Activated CD8-positive, alpha-beta T cell treated with anti-CD3 and anti-CD28 coated beads for 36 hours (primary cell): ENCODE measurements at regions not wholly inside any gene's neighbourhood (a gene's known extent, or its start where the extent isn't known, plus 50 kb on each side); places are given as distances from the start of the nearest gene placed in this dataset.

Experiments
- ATAC-seq: fragments of 200-7000 bp; cut with Tn5 transposase; one replicate; pipeline ENCODE4 v1.10.0; 2021; ENCODE audit warnings: mild to moderate bottlenecking, moderate library complexity
- CTCF ChIA-PET: fragments of 350-600 bp; sonication (Branson Sonifier 250); formaldehyde crosslinking; loops from one replicate; lab custom pipeline; 2021; ENCODE audit warnings: antibody characterized with exemption; lab: Charles Lee
- POLR2A ChIA-PET: fragments of 350-600 bp; sonication (Branson Sonifier 250); formaldehyde crosslinking; loops from one replicate; lab custom pipeline; 2021; ENCODE audit warnings: antibody characterized with exemption; lab: Charles Lee
- DNase-seq: peaks from one replicate; pipeline ENCODE4 v3.0.0-alpha.2; 2020
- H3K27ac Mint-ChIP-seq: one replicate; pipeline ENCODE4 v1.8.0; 2021; ENCODE audit warnings: mild to moderate bottlenecking, mixed read lengths
- H3K27me3 Mint-ChIP-seq: one replicate; pipeline ENCODE4 v1.8.0; 2021; ENCODE audit warnings: mixed read lengths
- H3K36me3 Mint-ChIP-seq: one replicate; pipeline ENCODE4 v1.8.0; 2021; ENCODE audit warnings: low read depth, mixed read lengths
- H3K4me1 Mint-ChIP-seq: one replicate; pipeline ENCODE4 v1.8.0; 2021; ENCODE audit warnings: low read depth, mixed read lengths
- H3K4me3 Mint-ChIP-seq: one replicate; pipeline ENCODE4 v1.8.0; 2021; ENCODE audit warnings: mild to moderate bottlenecking, moderate library complexity, mixed read lengths
- H3K9me3 Mint-ChIP-seq: one replicate; pipeline ENCODE4 v1.8.0; 2021; ENCODE audit warnings: mixed read lengths
- intact Hi-C: fragments of 100-400 bp; cut with micrococcal nuclease; formaldehyde crosslinking; loops from one replicate; pipeline ENCODE4 v1.10.0; 2022
- TF ChIP-seq, protein P1 (sequence below): fragments of 200-600 bp; IDR thresholded peaks from one replicate; pipeline ENCODE4 v1.8.0; 2022; ENCODE audit warnings: antibody characterized with exemption, mild to moderate bottlenecking

DNA sequence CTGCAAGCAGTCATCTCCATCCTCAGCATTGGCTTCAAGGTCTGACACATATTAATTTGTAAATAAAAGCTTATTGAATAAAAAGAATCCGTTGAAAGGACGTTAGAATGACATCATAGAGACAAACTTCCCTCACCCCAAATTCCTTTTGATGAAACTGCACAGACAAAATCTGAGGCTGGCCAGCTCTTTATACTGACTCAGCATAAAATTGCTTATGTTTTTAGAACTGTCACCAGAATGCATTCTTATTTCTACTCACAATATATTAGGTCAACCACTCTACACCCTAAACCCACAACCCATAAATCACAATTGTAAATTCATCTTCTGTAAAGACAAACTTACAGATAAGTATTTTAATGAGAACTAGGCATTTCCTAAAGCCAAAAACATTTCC lies 359.2 kb upstream of the TEX13C start:
- H3K27ac Mint-ChIP-seq: no peak overlapping the region
- no peak for ATAC-seq
- TF ChIP-seq, protein P1, sequence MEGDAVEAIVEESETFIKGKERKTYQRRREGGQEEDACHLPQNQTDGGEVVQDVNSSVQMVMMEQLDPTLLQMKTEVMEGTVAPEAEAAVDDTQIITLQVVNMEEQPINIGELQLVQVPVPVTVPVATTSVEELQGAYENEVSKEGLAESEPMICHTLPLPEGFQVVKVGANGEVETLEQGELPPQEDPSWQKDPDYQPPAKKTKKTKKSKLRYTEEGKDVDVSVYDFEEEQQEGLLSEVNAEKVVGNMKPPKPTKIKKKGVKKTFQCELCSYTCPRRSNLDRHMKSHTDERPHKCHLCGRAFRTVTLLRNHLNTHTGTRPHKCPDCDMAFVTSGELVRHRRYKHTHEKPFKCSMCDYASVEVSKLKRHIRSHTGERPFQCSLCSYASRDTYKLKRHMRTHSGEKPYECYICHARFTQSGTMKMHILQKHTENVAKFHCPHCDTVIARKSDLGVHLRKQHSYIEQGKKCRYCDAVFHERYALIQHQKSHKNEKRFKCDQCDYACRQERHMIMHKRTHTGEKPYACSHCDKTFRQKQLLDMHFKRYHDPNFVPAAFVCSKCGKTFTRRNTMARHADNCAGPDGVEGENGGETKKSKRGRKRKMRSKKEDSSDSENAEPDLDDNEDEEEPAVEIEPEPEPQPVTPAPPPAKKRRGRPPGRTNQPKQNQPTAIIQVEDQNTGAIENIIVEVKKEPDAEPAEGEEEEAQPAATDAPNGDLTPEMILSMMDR: no peak
- intact Hi-C loops: no loop called here
- no peaks in the 10 kb centered on the region for H3K4me1 Mint-ChIP-seq
- DNase-seq: no peak
- no peak overlapping the region for H3K4me3 Mint-ChIP-seq
- H3K27me3 Mint-ChIP-seq: no peaks in the 10 kb centered on the region
- H3K9me3 Mint-ChIP-seq: no peaks in the 10 kb centered on the region
- no peaks in the 10 kb centered on the region for H3K36me3 Mint-ChIP-seq
- ChIA-PET CTCF (no interaction called here), POLR2A (interaction anchor here (0.7 kb wide), 1 partner anchor 9 kb away, joined by 3 read pairs; no protein-coding TSS in a partner anchor)

DNA sequence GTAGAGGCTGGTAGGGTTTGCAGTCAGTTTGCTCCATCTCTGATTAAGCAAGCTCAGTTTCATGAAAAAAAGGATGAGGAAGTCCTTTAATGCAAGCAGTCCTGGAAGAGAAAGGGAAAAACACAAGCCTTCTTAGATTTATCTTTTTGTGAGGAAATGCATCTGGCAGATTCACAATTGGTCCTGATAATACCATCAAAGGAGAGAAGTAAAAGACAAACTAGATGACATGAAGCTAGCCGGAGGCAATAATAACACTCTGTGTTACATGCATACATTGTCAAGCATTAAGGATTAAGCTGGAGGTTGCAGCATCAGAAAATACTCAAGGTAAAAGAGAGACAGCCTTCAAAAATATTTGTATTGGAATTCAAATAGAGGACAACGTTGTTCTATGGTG lies 356.0 kb upstream of the TEX13C start, which contains the start of gene TENM1:
Gene TENM1, minus strand, starts transcription at position 101 of the 400 bp plus-strand sequence.
- no peak within 1 kb of the TSS for H3K4me3 Mint-ChIP-seq
- no peaks in the 10 kb centered on the region for H3K36me3 Mint-ChIP-seq
- no peak for DNase-seq
- no peak within 1 kb of the TSS for H3K27ac Mint-ChIP-seq
- ATAC-seq: no peak
- ChIA-PET POLR2A (no interaction called here), CTCF (no interaction called here)
- H3K4me1 Mint-ChIP-seq: no peaks in the 10 kb centered on the region
- intact Hi-C loops: no loop called here
- TF ChIP-seq, protein P1: no peak
- H3K27me3 Mint-ChIP-seq: no peaks in the 10 kb centered on the region
- no peaks in the 10 kb centered on the region for H3K9me3 Mint-ChIP-seq

DNA sequence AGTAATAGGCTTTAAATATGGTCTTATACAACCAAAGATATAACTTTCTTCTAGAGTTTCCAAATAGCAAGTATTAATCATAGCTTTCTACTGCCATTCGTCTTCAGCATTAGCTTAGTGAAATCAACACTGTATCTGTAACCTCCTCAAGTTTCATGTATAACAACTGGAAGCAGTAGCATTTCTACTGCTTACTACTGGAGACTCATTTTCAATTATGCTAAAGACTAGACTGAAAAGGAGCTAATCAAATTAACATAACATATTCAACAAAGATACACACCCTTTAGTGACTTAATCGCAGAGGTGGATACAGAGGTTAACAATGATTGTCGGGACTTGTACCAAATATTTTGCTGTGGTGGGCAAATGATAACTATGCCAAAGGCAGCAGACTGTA lies 344.2 kb upstream of the TEX13C start:
- CTCF ChIA-PET: no interaction called here
- Mint-ChIP-seq H3K27me3 (no peaks in the 10 kb centered on the region), H3K36me3 (no peaks in the 10 kb centered on the region), H3K4me3 (no peak overlapping the region), H3K4me1 (no peaks in the 10 kb centered on the region), H3K27ac (no peak overlapping the region), H3K9me3 (no peaks in the 10 kb centered on the region)
- DNase-seq (no peak), ATAC-seq (no peak)
- intact Hi-C loops: no loop called here
- TF ChIP-seq, protein P1: no peak
- POLR2A ChIA-PET: no interaction called here

DNA sequence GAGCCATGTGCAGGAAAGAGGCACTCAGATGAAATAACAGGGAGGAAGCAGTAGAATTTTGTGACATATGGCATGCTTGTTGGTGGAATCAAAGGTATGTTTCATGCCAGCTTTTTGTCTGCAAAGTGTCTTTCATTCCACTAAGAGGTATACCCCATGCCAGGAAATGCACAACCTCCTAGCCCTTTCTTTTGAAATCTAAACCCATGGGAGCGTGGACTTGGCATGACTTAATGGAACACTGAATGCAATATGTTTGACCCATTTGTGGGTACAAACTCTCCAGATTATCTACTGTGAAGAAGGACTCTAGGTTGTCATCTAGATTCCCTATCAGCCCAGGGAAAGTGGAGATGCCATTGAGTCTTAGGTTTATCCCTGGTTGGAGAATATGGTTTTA lies 338.3 kb upstream of the TEX13C start:
- ChIA-PET POLR2A (no interaction called here), CTCF (no interaction called here)
- Mint-ChIP-seq H3K9me3 (no peaks in the 10 kb centered on the region), H3K36me3 (no peaks in the 10 kb centered on the region), H3K27ac (no peak overlapping the region), H3K4me1 (no peaks in the 10 kb centered on the region), H3K27me3 (no peaks in the 10 kb centered on the region), H3K4me3 (no peak overlapping the region)
- ATAC-seq (no peak), DNase-seq (no peak)
- TF ChIP-seq, protein P1: no peak
- intact Hi-C loops: no loop called here

DNA sequence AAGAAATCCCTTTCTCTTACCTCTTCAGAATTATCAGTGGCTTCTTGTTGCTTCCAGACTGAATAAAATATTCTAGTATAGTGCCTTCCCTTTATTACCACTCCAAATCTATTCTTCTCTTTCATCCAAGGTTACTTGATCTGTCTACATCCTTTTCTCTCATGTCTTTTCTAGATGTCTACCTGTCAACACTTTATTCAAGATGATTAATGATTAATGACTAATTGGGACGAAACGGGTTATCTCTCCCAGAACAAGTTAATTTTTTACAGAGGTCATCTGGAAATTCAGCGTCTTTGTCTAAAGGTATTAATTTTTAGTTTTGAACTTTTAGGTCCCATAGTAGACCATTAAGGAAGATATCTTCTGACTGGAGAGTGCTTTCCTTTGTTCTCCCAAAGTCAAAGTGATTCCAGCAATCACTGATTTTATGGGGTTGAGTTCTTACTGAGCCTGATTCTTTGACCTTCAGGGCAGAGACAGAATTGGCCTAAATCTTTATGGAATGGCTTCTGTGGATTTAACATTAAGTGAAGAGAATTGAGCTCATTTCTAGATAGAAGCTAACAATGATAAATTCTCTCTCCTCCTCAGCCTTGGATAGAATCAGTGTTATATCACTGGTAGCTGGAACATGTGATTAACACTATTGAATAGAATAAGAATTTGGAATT lies 335.4 kb upstream of the TEX13C start:
- DNase-seq: no peak
- ATAC-seq: no peak
- H3K36me3 Mint-ChIP-seq: no peaks in the 10 kb centered on the region
- intact Hi-C loops: no loop called here
- H3K27me3 Mint-ChIP-seq: no peaks in the 10 kb centered on the region
- no peaks in the 10 kb centered on the region for H3K4me1 Mint-ChIP-seq
- H3K4me3 Mint-ChIP-seq: no peak overlapping the region
- H3K9me3 Mint-ChIP-seq: no peaks in the 10 kb centered on the region
- POLR2A ChIA-PET: no interaction called here
- H3K27ac Mint-ChIP-seq: no peak overlapping the region
- TF ChIP-seq, protein P1: no peak
- CTCF ChIA-PET: no interaction called here
